Naive thymus-derived CD8-positive, alpha-beta T cell (primary cell): ENCODE measurements at regions not wholly inside any gene's neighbourhood (a gene's known extent, or its start where the extent isn't known, plus 50 kb on each side); places are given as distances from the start of the nearest gene placed in this dataset.

Experiments used
- ATAC-seq, 2 donors: fragments of 150-1000 bp; cut with Tn5 transposase in 1 of 2; sonication (Bioruptor Pico), chemical (Tn5 transposase) in 1 of 2; 1 replicate in 1 of 2; 2 replicates in 1 of 2; pipeline ENCODE4 v1.10.0; 2021; ENCODE audit warnings: mild to moderate bottlenecking in 2 of 2, moderate library complexity in 2 of 2
- POLR2A ChIA-PET: fragments of 350-600 bp; sonication (Branson Sonifier 250); formaldehyde crosslinking; loops from one replicate; lab custom pipeline; 2021; ENCODE audit warnings: antibody characterized with exemption; lab: Charles Lee
- DNase-seq, 10 donors: peaks; one replicate each; pipeline versions ENCODE4 v3.0.0 to v3.0.0-alpha.2; 2020 to 2022
- H3K27ac Mint-ChIP-seq, 10 donors: one replicate each; pipeline ENCODE4 v1.8.0; 2020 to 2022; ENCODE audit warnings: mild to moderate bottlenecking in 10 of 10, mixed read lengths in 10 of 10, moderate library complexity in 4 of 10, inconsistent platforms in 1 of 10
- H3K27me3 Mint-ChIP-seq, 5 donors: one replicate each; pipeline ENCODE4 v1.8.0; 2021 to 2022; ENCODE audit warnings: mixed read lengths in 5 of 5
- H3K36me3 Mint-ChIP-seq, 3 donors: one replicate each; pipeline ENCODE4 v1.8.0; 2020 to 2022; ENCODE audit warnings: mixed read lengths in 3 of 3, mild to moderate bottlenecking in 2 of 3, inconsistent platforms in 1 of 3
- H3K4me1 Mint-ChIP-seq, 4 donors: one replicate each; pipeline ENCODE4 v1.8.0; 2021 to 2022; ENCODE audit warnings: mixed read lengths in 4 of 4
- H3K4me3 Mint-ChIP-seq, 10 donors: one replicate each; pipeline ENCODE4 v1.8.0; 2020 to 2022; ENCODE audit warnings: mild to moderate bottlenecking in 10 of 10, mixed read lengths in 10 of 10, moderate library complexity in 6 of 10, inconsistent platforms in 1 of 10
- H3K9me3 Mint-ChIP-seq, 9 donors: one replicate each; pipeline ENCODE4 v1.8.0; 2020 to 2022; ENCODE audit warnings: mixed read lengths in 9 of 9, mild to moderate bottlenecking in 3 of 9, inconsistent platforms in 1 of 9, moderate library complexity in 1 of 9

DNA sequence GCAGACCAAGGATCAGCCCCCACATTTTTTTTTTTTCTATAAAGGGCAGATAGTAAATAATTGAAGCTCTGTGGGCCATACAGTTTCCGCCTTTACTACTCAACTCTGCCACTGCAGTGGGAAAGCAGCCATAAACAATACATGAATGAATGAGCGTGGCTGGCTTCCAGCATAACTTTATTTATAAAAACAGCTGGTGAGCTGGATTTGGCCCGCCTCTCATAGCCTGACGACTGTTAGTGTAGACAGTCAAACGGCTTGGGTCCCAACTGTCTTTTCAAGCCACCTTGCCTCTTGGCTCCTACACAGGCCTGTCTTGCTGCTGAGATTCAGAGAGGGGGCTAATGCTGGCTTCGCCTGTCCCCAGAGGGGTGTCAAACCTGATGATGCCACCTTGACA, 169.8 kb upstream of the GPR26 start:
- no peak overlapping the region for H3K4me3 Mint-ChIP-seq
- H3K4me1 Mint-ChIP-seq = peaks cover 0 to 4% (median 0%) of the 10 kb centered on the region in 4 donors
- ATAC-seq (no peak), DNase-seq (no peak)
- POLR2A ChIA-PET = no interaction called here
- H3K36me3 Mint-ChIP-seq = no peaks in the 10 kb centered on the region
- peaks cover 0 to under 1% (median 0%) of the 10 kb centered on the region in 9 donors for H3K9me3 Mint-ChIP-seq
- H3K27ac Mint-ChIP-seq = no peak overlapping the region
- H3K27me3 Mint-ChIP-seq = peaks cover 0 to 37% (median 22%) of the 10 kb centered on the region in 5 donors

DNA sequence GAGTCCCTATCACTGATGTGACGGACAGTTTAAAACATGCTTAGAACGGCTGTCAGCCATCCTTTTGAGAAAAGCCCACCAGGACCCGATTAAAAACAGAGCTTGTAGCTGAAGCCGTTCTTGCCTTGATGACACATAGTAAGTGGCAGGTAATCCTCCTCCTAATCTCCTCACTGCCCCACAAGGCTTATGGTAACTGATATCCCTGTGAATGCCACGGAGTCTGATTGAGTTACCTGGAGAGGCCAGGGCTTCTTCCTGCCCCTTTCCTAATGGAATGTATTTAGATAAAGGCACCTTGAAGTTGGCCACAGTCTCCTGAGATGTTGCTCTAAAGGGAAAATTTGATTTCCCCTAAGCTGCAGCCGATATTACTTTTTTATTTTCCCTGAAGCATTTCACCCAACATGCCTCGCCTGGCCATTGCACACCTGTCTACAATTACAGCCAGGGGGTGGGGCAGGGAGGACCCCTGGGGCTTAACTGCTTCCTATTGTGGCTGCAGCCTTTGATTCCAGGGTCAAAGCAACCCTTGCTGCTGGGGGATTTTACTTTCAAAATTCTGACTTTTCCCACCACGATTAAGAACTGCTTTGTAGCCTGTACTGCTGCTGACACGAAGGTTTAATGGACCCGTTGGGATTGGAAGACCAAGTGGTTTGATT, 169.0 kb upstream of the GPR26 start:
- Mint-ChIP-seq H3K27me3 (peaks cover 0 to 30% (median 19%) of the 10 kb centered on the region in 5 donors), H3K27ac (no peak overlapping the region), H3K9me3 (no peaks in the 10 kb centered on the region), H3K4me3 (no peak overlapping the region), H3K4me1 (peaks cover 0 to 4% (median 0%) of the 10 kb centered on the region in 4 donors), H3K36me3 (no peaks in the 10 kb centered on the region)
- POLR2A ChIA-PET = no interaction called here
- ATAC-seq (no peak), DNase-seq (no peak)

DNA sequence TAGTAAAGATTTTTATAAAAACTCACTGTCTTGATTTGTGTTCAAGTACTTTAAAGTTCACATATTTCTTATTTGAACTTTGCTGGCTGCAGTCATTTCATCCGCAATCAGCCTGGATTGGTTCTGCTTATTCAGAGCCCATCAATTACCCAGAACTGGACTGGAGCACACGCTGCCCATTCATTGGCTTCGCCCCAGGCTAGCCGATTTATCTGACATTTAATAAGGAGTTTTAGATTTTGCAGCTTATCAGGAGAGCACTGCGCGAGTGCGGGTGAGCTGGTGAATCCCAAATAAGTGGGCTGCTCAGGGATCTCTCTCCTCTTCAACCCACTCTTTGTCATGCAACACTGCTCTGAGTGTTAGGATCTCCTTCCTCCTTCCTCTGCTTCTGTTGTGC, 166.0 kb upstream of the GPR26 start:
- H3K27me3 Mint-ChIP-seq = peaks cover 0 to 15% (median 2%) of the 10 kb centered on the region in 5 donors
- H3K27ac Mint-ChIP-seq = no peak overlapping the region
- no peaks in the 10 kb centered on the region for H3K9me3 Mint-ChIP-seq
- H3K36me3 Mint-ChIP-seq = no peaks in the 10 kb centered on the region
- POLR2A ChIA-PET = no interaction called here
- H3K4me1 Mint-ChIP-seq = peaks cover 0 to 2% (median 0%) of the 10 kb centered on the region in 4 donors
- DNase-seq = no peak
- no peak for ATAC-seq
- H3K4me3 Mint-ChIP-seq = no peak overlapping the region

DNA sequence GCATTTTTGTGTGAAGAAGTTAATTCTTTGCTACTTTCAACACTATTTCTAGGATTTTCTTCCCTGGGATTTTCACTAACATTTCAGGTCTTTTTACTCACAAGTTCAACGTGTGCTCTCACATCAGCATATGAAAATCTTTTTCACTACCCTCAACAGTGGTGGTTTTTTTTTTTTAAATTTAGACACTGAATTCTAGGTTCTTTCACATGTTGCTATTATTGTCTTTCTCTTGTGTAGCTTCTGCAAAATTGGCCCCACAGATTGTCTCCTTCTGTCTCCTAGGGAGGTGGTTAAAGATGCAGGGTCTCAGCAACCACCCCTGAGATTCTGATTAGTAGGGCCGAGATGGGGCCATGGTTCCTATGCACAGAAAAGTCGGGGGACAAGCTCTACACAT, 165.0 kb upstream of the GPR26 start:
- ATAC-seq = no peak
- no peak overlapping the region for H3K4me3 Mint-ChIP-seq
- peaks cover 0 to 12% (median 0%) of the 10 kb centered on the region in 5 donors for H3K27me3 Mint-ChIP-seq
- no peak for DNase-seq
- H3K9me3 Mint-ChIP-seq = no peaks in the 10 kb centered on the region
- no peaks in the 10 kb centered on the region for H3K36me3 Mint-ChIP-seq
- H3K27ac Mint-ChIP-seq = no peak overlapping the region
- H3K4me1 Mint-ChIP-seq = no peaks in the 10 kb centered on the region
- POLR2A ChIA-PET = no interaction called here

DNA sequence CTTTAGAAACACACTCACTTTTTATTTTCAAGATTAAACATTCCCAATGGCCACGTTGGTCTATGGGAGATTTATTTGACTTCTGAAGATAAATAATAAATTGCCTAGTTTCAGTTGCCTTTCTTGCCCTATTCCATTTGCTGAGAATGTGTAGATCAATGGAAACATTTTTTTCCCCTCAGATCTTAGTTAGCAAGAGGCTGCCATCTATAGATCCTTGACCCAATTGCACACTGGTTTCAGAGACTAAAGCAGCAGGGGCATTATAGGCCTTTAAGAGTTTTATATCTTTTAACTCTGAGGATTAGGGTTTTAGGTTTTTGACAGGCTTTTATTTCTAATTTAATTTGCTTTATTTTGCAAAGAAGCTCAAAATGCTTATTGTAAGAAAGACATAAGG, 163.2 kb upstream of the GPR26 start:
- DNase-seq (no peak), ATAC-seq (no peak)
- Mint-ChIP-seq H3K4me3 (no peak overlapping the region), H3K4me1 (no peaks in the 10 kb centered on the region), H3K36me3 (no peaks in the 10 kb centered on the region), H3K9me3 (no peaks in the 10 kb centered on the region), H3K27ac (no peak overlapping the region), H3K27me3 (peaks cover 0 to 20% (median 1%) of the 10 kb centered on the region in 5 donors)
- POLR2A ChIA-PET = no interaction called here

DNA sequence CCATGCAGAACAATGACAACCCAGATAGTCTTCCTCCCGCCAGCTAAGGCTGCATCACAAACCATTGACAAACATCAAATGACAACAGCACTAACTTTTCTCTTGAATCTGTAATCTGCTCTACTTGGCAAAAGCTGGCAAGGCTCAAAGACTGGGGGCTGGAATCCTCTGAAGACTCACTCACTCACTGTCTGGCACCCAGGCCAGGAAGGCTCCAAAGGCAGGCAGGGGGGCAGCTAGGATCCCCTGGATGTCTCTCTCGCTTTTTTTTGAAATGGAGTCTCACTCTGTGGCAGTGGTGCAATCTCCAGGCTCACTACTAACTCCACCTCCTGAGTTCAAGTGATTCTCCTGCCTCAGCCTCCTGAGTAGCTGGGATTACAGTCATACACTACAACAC, 159.7 kb upstream of the GPR26 start:
- Mint-ChIP-seq H3K36me3 (no peaks in the 10 kb centered on the region), H3K27me3 (peaks cover 1 to 27% (median 3%) of the 10 kb centered on the region in 5 donors), H3K4me3 (no peak overlapping the region), H3K27ac (no peak overlapping the region), H3K4me1 (no peaks in the 10 kb centered on the region), H3K9me3 (no peaks in the 10 kb centered on the region)
- POLR2A ChIA-PET = no interaction called here
- ATAC-seq = no peak
- no peak for DNase-seq

DNA sequence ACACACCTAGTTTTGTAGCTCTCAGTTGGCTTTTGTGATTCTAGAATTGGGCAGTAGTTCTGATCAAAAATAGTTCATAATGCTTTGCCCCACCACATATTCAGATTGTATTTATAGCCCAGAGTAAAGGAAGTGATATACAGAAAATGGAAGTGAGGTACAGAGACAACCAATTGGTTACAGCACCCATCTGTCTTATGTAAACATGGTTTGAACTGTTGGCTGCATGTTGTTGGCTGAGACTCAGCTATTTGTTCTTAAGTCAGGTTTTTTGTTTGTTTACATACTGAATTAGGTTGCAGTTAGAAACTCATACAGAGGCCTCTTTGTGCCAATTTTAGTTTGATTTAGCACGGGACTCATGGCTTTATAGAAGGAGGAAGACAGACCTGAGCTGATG, 158.9 kb upstream of the GPR26 start:
- H3K27ac Mint-ChIP-seq = no peak overlapping the region
- H3K9me3 Mint-ChIP-seq = no peaks in the 10 kb centered on the region
- POLR2A ChIA-PET = no interaction called here
- no peaks in the 10 kb centered on the region for H3K4me1 Mint-ChIP-seq
- ATAC-seq (no peak), DNase-seq (no peak)
- H3K36me3 Mint-ChIP-seq = no peaks in the 10 kb centered on the region
- no peak overlapping the region for H3K4me3 Mint-ChIP-seq
- peaks cover 1 to 20% (median 4%) of the 10 kb centered on the region in 5 donors for H3K27me3 Mint-ChIP-seq

DNA sequence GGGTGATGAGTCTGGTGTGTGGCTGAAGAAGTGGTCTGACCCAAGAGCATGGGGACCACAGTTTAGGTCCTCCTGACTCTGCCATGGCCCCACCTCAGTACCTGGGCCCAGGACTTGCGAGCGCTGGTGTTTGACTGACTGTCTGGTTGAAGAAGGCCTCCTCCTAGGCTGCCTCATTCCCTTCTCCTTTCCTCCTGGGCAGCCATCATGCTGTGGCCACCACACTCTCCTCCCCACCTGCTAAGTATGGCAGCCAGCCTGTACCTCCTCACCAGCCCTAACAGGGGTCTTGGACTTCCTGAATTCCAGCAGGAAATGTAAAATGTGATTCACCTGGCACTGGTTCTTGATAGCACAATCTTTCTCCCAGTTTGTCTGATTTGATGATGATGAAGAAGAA, 156.8 kb upstream of the GPR26 start:
- ATAC-seq (no peak), DNase-seq (no peak)
- Mint-ChIP-seq H3K27ac (peak overlapping the region in 1 of 10 donors; percentile 16), H3K9me3 (no peaks in the 10 kb centered on the region), H3K4me1 (no peaks in the 10 kb centered on the region), H3K4me3 (no peak overlapping the region), H3K36me3 (no peaks in the 10 kb centered on the region), H3K27me3 (peaks cover 1 to 23% (median 5%) of the 10 kb centered on the region in 5 donors)
- POLR2A ChIA-PET = no interaction called here

DNA sequence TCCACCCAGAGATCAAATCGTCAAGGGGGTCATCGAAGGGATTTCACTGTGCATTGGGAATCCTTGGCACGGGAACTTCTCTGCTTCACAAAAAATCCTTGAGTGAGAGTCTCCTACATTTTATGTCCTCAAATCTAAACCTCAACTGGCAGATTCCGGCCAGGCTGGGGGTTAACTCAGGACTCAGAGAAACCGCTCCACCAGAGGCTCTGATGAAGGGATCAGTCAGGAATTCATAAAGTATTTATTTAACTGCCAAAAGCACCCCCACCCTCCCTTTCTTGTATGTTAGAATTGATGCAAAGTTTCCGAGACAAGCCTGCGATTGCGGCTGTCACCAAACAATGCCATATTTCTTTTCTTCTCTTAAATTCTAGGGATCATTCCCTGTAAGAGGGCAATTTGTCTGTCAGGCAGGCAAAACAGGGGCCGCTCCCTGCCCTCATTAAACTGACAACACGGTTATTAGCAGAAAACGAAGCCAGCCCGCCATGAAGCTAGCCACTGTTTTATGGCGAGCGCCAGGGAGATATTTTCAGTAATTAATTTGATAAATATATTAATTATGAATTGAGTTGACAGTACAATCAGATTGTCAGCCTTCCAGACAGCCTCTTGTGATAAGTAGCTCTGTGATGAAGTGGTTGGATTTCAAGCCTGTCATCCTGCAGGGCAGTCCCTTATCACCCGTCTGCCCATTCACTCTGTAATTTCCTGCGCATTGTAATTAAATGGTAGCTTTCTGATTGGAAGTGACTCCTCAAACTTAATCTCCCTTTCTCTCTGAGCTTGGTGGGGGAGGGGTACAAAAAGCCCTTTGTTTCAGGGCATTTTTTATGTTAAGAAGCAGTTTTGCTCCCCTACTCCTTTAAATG, 153.0 kb upstream of the GPR26 start:
- H3K36me3 Mint-ChIP-seq = no peaks in the 10 kb centered on the region

DNA sequence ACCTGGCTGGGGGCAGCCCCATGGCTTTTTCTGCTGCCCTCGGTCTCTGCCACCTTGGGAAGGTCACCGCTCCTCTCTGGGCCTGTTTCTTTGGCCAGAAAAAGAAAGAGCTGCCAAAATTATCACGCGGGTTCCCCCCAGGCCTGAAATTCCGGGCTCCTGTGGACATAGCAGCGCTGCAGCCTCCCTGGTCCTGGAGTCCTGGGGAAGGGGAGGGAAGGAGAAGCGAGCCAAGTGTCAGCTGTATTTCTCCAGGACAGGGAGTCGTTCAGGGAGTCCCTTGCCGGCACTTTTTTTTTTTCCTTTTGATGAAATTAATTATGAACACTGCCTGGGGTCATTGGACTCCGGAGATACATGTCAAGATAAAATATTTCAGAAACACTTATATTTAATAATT, 152.3 kb upstream of the GPR26 start:
- no peak overlapping the region for H3K27ac Mint-ChIP-seq
- peaks cover 0 to 3% (median 0%) of the 10 kb centered on the region in 4 donors for H3K4me1 Mint-ChIP-seq
- no peak overlapping the region for H3K4me3 Mint-ChIP-seq
- DNase-seq (no peak), ATAC-seq (no peak)
- H3K27me3 Mint-ChIP-seq = peaks cover 5 to 36% (median 6%) of the 10 kb centered on the region in 5 donors
- no peaks in the 10 kb centered on the region for H3K9me3 Mint-ChIP-seq
- POLR2A ChIA-PET = no interaction called here
- H3K36me3 Mint-ChIP-seq = no peaks in the 10 kb centered on the region

More for the DNA sequence above, 153.0 kb upstream of the GPR26 start:
- Mint-ChIP-seq H3K27me3 (peaks cover 5 to 36% (median 6%) of the 10 kb centered on the region in 5 donors), H3K9me3 (no peaks in the 10 kb centered on the region), H3K4me1 (peaks cover 0 to 3% (median 0%) of the 10 kb centered on the region in 4 donors), H3K4me3 (no peak overlapping the region), H3K27ac (no peak overlapping the region)
- no peak for DNase-seq
- no peak for ATAC-seq
- POLR2A ChIA-PET = no interaction called here

DNA sequence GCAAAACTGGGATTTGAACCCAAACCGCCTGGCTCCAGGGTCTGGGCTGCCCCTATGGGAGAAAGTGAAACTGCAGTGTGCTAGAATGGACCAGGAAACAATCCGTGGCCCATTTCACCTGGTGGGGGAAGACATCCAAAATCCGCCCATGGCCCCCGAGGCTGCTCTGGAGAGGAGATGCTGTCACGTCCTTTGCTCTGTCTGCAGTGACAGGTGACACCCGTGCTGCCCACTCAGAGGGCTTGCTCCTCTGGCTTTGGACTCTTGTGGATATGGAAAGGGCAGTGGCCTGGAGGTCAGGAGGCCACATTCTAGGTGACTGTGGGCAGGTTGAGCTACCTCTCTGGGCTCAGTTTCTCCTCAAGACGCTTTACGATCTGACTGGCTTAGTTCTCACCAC, 151.2 kb upstream of the GPR26 start:
- Mint-ChIP-seq H3K9me3 (no peaks in the 10 kb centered on the region), H3K27ac (no peak overlapping the region), H3K4me3 (no peak overlapping the region), H3K27me3 (peaks cover 5 to 36% (median 6%) of the 10 kb centered on the region in 5 donors), H3K36me3 (no peaks in the 10 kb centered on the region), H3K4me1 (peaks cover 0 to 3% (median 0%) of the 10 kb centered on the region in 4 donors)
- POLR2A ChIA-PET = no interaction called here
- DNase-seq (no peak), ATAC-seq (no peak)

DNA sequence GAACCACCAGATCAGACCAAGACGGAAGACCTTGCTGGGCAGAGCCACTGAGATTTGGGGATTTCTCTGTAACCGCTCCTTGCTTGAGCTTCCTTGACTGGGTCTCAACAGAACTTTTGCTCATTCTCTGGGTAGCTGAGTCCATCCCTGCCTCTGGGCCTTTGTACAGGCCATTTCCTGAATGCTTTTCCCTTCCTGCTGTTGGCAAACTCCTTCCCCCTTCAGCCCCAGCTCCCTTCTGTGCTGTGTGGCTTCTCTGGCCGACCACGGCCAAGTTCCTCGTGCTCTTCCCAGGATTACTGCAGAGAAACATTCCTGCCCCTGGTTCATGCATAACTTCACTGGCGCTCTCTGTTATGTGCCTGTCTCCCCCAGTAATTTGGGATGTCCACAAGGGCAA, 150.5 kb upstream of the GPR26 start:
- POLR2A ChIA-PET = no interaction called here

DNA sequence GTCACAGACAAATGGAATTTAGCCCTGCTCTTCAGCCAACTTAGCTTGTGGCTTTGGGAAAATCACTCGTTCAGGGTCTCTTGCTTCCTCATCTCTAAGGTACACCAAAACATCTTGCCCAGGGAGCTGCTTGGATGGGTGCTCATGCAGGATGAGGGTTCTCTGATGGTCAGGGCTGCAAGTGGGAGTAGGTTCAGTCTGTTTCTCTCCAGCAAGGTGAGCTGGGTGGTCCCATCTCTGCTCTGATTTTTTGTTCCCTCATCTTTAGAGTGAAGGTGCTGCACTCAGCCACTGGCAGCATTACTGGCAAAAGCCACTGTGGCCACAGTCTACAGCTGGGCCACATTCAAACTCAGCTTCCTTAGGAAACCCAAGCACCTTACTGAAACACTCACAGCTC, 149.9 kb upstream of the GPR26 start:
- peaks cover 3 to 27% (median 6%) of the 10 kb centered on the region in 5 donors for H3K27me3 Mint-ChIP-seq
- H3K4me1 Mint-ChIP-seq = peaks cover 0 to 3% (median 0%) of the 10 kb centered on the region in 4 donors
- H3K36me3 Mint-ChIP-seq = no peaks in the 10 kb centered on the region
- DNase-seq (no peak), ATAC-seq (no peak)
- peak overlapping the region in 2 of 10 donors; percentile 24 to 40 for H3K27ac Mint-ChIP-seq
- no peaks in the 10 kb centered on the region for H3K9me3 Mint-ChIP-seq
- no peak overlapping the region for H3K4me3 Mint-ChIP-seq
- POLR2A ChIA-PET = no interaction called here

More for the DNA sequence above, 150.5 kb upstream of the GPR26 start:
- H3K4me3 Mint-ChIP-seq = no peak overlapping the region
- no peak for DNase-seq
- H3K9me3 Mint-ChIP-seq = no peaks in the 10 kb centered on the region
- H3K27me3 Mint-ChIP-seq = peaks cover 3 to 32% (median 6%) of the 10 kb centered on the region in 5 donors
- ATAC-seq = no peak
- H3K27ac Mint-ChIP-seq = no peak overlapping the region
- no peaks in the 10 kb centered on the region for H3K36me3 Mint-ChIP-seq
- peaks cover 0 to 3% (median 0%) of the 10 kb centered on the region in 4 donors for H3K4me1 Mint-ChIP-seq
